ENCODE measurements at regions not wholly inside any gene's neighbourhood (a gene's known extent, or its start where the extent isn't known, plus 50 kb on each side); places are given as distances from the start of the nearest gene placed in this dataset.

DNA sequence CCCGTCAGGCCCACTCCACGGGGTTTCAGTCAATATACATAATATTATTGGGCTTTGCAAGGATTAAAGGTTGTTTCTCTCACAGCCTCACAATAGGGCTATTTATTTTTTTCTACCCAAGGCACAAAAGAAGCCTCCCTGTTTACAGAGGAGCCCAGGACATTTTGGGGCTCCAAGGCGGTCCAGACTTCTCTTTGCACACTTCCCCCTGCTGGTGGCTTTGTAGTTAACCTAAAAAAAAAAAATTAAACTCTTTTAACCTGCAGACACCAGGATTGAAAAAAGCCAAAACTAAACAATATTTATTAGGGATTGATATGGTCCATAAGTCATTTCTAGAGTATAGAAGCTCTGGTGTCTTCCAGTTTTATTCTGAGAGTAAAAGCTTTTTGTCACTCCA lies 169.7 kb upstream of the ZFHX3 start:
- intact Hi-C loops (cut with DNase I): no loop called here

DNA sequence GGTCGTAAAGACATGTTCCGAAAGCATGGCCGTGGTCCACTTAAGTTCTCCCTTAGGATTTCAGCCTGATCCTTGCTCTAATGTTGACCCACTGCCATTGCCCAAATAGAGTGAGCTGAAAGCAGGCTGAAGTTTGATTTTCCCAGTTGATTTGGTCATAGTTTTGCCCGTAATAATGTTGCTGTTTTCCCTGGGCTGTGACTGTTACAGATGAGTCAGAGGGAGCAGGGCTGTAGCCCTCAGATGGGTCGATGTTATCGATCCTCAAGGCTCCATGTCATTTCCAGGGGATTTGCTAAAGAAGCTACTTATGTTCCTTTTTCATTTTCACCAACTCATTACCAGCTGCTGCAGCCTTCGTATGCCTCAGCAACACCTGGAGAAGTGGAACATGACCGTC lies 169.0 kb upstream of the ZFHX3 start:
- no peak overlapping the region for H3K27ac ChIP-seq
- no peaks in the 10 kb centered on the region for H3K36me3 ChIP-seq
- H3K27me3 ChIP-seq: no peaks in the 10 kb centered on the region
- H3K4me1 ChIP-seq: peaks cover 0 to 16% (median 0%) of the 10 kb centered on the region in 12 donors
- peaks cover 0 to 6% (median 0%) of the 10 kb centered on the region in 12 donors for H3K9me3 ChIP-seq
- WGBS, 4 donors: 87 to 90% (median 90%) methylated on average over 8 of the region's 8 CpGs
- ATAC-seq: no peak
- intact Hi-C loops (cut with DNase I): no loop called here
- no peak for TF ChIP-seq POLR2A (IDR thresholded peaks at IDR 0.05)
- TF ChIP-seq, protein P1, sequence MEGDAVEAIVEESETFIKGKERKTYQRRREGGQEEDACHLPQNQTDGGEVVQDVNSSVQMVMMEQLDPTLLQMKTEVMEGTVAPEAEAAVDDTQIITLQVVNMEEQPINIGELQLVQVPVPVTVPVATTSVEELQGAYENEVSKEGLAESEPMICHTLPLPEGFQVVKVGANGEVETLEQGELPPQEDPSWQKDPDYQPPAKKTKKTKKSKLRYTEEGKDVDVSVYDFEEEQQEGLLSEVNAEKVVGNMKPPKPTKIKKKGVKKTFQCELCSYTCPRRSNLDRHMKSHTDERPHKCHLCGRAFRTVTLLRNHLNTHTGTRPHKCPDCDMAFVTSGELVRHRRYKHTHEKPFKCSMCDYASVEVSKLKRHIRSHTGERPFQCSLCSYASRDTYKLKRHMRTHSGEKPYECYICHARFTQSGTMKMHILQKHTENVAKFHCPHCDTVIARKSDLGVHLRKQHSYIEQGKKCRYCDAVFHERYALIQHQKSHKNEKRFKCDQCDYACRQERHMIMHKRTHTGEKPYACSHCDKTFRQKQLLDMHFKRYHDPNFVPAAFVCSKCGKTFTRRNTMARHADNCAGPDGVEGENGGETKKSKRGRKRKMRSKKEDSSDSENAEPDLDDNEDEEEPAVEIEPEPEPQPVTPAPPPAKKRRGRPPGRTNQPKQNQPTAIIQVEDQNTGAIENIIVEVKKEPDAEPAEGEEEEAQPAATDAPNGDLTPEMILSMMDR (IDR thresholded peaks at IDR 0.05): no peak
- no peak for DNase-seq
- no peak overlapping the region for H3K4me3 ChIP-seq

More for the DNA sequence above, 169.7 kb upstream of the ZFHX3 start:
- Histone ChIP-seq H3K4me1 (peaks cover 0 to 16% (median 0%) of the 10 kb centered on the region in 12 donors), H3K27me3 (no peaks in the 10 kb centered on the region), H3K9me3 (peaks cover 0 to 6% (median 0%) of the 10 kb centered on the region in 12 donors), H3K4me3 (no peak overlapping the region), H3K36me3 (no peaks in the 10 kb centered on the region), H3K27ac (no peak overlapping the region)
- 87 to 92% (median 89%) methylated on average over 3 of the region's 3 CpGs for WGBS, 4 donors
- DNase-seq (no peak), ATAC-seq (no peak)
- TF ChIP-seq, protein P1 (IDR thresholded peaks at IDR 0.05): no peak
- TF ChIP-seq POLR2A (IDR thresholded peaks at IDR 0.05): no peak

DNA sequence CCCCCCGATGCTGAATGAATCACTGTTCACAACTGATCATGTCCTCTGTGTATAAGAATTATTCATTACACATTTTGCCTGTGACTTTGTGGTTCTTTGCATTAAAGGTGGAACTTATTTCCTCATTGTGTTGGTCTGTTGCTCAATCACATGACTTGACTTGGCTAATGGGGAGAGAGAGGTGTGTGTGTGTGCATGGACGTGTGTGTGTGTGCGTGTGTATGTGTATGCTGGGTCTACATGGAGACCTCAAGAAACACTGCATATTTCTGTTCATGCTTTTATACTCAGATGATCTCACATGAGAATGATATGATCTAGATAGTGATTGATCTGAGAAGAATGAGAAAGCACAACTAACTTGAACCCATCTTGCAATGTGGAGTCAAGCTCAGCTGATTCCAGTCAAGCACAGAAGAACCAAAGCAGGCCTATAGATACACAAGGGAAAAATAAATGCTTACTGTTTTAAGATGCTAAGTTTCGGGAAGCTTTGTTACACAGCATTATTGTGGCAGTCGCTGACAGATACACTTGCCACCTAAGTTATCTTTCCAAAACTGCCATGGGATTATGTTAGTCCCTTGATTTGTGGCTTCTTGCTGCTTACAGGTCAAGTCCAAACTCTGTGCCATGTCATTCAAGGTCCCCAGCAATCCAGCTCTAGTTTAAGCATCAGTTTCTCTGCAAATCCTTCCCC lies 167.9 kb upstream of the ZFHX3 start:
- ATAC-seq: no peak
- 90 to 95% (median 91%) methylated on average over 5 of the region's 5 CpGs for WGBS, 4 donors
- peaks cover 0 to 6% (median 0%) of the 10 kb centered on the region in 12 donors for H3K9me3 ChIP-seq
- intact Hi-C loops (cut with DNase I): no loop called here
- no peak for DNase-seq
- peak overlapping the region in 1 of 12 donors; percentile 4 for H3K27ac ChIP-seq
- H3K36me3 ChIP-seq: no peaks in the 10 kb centered on the region
- no peak for TF ChIP-seq POLR2A (IDR thresholded peaks at IDR 0.05)
- TF ChIP-seq, protein P1 (IDR thresholded peaks at IDR 0.05): no peak
- peaks cover 0 to 16% (median 0%) of the 10 kb centered on the region in 12 donors for H3K4me1 ChIP-seq
- no peak overlapping the region for H3K4me3 ChIP-seq
- no peaks in the 10 kb centered on the region for H3K27me3 ChIP-seq

DNA sequence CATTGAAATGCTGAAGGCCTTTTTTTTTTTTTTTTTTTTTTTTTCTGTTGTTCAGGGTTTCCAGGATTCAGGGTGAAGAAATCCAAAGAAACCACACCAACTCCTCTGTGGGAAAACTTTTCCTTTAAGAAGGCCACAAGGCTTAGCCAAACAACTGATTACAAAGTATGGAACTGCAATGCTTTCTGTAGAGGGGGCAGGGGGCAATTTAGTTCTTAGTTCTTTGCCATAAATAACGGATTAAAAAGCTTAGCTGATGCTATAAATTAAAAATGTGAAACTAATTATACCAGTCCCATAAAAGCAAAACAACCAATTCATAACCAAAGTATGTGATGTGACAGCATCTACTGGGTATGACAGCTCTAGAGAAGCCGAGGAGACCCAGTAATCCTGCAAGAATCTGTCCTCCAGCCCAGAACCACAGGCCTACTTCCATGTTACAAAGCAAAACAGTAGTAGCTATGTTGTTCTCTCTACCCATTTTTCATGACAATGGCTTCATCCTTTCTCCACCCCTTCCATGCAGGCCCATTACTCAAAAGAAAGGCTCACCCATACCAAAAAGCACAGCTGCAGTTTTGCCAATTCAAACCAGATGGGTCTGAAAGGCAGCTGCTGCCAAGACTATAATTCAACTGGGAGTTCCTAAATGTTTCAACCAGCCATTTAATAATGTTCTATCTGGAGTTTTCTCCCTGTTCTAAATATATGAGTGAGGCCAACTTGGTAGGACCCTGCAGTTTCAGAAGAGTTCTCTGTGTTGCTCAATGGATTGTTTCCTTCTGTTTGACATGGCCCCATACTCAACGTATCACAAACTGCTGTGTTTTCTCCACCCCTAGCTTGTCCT lies 167.1 kb upstream of the ZFHX3 start:
- intact Hi-C loops (cut with DNase I): no loop called here
- peaks cover 0 to 6% (median 0%) of the 10 kb centered on the region in 12 donors for H3K9me3 ChIP-seq
- peak in 2 of 4 donors; percentile 42 to 59 for ATAC-seq
- H3K27me3 ChIP-seq: no peaks in the 10 kb centered on the region
- H3K4me3 ChIP-seq: no peak overlapping the region
- no peak for DNase-seq
- H3K36me3 ChIP-seq: no peaks in the 10 kb centered on the region
- 77 to 85% (median 80%) methylated on average over 3 of the region's 3 CpGs for WGBS, 4 donors
- H3K27ac ChIP-seq: peak overlapping the region in 2 of 12 donors; percentile 14 to 42
- no peak for TF ChIP-seq POLR2A (IDR thresholded peaks at IDR 0.05)
- TF ChIP-seq, protein P1 (IDR thresholded peaks at IDR 0.05): no peak
- peaks cover 0 to 16% (median 0%) of the 10 kb centered on the region in 12 donors for H3K4me1 ChIP-seq
